NCI-H1092 (cell line): ENCODE measurements at regions not wholly inside any gene's neighbourhood (a gene's known extent, or its start where the extent isn't known, plus 50 kb on each side); places are given as distances from the start of the nearest gene placed in this dataset.

Experiments
- DNase-seq: peaks from one replicate; lab custom pipeline; 2025; lab: John Stamatoyannopoulos, UW

DNA sequence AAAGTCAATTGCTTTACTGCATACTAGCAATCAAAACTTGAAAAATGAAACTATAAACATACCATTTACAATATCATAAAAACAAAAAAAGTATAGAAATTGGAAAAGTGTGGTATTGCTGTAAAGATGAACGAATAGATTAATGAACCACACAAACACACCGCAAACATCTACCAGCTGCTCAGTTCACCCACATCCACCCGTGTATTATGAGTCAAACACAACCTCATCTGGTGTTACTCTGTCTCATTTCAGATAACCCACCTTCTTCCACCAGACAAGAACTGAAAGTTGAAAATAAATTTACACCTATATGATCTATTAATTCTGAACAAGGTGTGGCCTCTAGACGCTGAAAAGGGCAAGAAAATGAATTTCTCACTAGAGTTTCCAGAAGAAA lies 53.3 kb downstream of the BLID start:
- DNase-seq: no peak

DNA sequence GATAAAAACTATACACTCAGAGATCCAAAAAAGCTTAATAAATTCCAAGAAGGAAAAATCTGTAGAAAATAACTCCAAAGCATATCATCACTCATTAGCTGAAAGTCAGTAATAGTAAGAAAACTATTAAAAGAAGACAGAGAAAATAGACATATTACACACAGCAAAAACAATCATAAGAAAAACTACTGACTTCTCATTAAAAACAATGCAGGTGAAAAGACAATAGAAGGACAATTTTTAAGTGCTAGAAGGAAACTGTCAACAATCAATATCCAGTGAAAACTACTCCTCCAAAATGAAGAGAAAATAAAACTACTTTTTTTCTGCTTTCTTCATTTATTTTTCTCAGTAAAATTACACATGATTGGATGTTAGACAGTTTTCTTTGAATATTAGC lies 56.5 kb downstream of the BLID start:
- DNase-seq: no peak

DNA sequence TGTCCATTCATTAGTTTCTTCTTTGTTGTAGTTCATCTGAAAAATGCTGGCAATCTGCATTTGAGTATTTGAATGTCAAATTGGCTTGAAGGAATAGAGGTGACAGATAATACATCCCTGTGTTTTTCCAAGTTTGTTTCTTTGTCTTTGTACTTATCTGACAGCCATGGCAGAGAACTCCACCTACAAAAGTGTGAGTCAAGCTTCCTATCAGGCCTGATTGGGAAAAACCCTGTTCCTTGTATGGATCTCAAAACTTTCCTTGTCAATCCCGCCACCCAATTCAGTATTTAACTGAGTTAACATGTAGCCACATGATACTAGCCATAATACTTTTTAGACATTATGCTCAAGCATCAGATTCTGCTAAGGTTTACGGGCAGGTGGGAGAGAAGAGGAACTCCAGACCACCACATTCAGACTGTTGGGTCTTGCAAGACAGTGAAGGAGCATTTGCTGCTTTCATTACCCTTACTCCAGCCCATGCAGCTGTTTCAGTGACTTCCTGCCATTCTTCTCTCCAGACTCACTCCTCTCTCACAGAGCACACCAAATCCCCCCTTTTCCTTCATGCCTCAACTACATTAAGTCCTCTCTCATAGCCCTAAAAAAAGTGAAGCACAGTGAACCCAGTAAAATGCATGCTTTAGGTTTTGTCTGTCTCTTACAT lies 65.9 kb downstream of the BLID start:
- no peak for DNase-seq

DNA sequence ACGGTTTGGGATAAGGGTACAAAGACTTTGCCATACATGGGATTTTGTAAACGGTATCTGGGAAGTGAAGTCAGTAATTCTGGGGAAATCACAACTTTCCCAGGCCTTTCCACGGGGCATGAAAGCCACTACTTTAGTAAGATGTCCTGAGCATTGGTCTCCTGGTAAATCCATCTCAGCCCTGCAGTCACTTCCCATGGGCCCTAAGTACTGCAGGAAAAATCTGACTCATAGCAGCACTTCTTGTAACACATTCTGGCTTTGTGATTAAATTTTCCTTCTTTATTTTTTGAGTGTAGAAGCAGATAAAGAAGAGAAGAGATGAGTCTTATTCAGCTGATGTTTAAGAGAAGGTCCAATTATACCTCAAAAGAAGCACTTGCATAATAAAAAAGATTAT lies 67.6 kb downstream of the BLID start:
- DNase-seq: no peak

DNA sequence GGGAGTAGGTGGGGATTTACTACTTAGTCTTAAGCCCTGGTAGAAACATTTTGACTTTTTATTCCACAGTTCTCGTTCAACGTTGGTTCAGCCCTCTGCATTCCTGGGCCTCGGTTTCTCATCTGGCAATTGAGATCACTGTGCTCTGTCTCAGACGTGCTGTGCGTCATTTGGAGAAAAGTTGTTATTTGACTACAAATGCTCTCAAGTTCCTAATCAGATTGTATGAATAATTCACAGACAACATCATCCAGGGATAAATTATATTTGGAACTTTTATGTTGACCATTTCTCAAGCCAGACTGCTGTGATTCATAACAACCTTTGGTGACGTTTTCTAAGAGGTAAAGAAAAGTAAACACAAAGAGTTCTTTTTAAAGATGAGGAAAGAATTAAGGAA lies 69.2 kb downstream of the BLID start:
- no peak for DNase-seq

DNA sequence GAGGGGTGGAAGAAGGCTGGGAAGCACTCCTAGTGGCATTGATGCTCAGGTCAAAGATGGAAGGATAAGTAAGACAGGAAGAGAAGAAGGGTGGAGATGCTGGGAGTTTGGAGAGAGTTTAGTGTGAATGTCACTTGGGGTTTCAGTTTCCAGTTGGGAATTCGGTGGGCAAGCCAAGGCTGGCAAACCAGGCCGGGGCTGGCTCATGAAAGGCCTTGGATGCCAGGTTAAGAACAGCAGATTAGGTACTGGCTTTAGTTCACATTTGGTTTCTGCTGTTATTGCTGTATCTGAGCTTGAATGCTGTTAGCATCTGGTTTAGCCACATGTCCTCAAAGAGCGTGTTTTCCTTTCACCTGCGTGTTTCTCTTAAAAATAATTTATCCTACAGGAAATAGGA lies 69.6 kb downstream of the BLID start:
- no peak for DNase-seq

DNA sequence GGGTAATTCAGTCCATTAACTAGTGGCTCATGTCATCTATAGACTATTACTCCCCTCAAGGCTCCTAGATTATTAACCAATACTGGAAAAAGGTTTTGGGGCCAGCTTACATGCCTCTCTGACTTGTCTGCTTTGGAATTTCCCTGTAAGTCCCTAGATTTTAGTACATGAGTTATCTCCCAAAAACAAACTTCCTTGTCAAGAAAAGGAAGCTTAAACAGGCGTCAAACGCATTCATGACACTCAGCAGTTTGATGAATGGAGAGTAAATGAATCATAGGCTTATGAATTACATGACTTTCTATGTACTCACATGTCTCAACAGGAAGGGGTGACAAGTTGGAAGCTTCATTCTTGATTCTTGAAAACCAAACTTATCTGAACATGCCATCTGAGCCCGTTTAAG lies 70.8 kb downstream of the BLID start:
- no peak for DNase-seq

DNA sequence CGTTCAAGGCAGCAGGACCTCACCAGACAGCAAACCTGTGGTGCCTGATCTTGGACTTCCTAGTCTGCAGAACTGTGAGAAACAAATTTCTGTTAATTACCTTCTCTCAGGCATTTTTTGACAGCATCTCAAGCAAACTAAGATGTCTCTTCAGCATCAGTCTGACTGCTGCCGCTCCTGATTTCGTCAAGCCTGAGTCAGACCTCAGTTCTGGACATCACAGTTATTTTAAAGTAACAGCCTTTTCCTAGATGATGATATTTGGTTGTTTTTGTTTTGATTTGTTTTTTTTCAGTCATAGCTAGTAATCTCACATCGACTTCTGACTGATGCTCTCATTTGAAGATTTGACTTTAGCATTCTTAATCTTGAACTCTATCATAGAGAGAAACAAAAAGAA lies 71.9 kb downstream of the BLID start:
- no peak for DNase-seq

DNA sequence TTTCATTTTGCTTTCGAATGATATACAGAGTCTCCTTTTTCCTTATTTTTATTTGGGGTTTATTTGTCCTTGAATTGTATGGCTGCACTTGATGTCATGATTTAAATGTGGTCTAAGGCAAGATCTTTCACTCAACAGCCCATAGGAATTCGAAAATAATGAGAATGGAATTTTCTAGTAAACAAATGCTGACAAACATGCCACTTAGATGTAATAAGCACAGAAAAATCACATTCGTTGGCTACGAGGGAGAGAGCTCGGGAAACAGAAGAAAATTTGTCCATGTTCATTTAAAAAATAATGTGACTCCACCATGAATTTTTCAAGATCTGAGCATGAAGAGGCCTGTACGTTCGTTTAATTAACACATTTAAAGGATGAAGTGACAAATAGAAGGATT lies 73.0 kb downstream of the BLID start:
- no peak for DNase-seq

DNA sequence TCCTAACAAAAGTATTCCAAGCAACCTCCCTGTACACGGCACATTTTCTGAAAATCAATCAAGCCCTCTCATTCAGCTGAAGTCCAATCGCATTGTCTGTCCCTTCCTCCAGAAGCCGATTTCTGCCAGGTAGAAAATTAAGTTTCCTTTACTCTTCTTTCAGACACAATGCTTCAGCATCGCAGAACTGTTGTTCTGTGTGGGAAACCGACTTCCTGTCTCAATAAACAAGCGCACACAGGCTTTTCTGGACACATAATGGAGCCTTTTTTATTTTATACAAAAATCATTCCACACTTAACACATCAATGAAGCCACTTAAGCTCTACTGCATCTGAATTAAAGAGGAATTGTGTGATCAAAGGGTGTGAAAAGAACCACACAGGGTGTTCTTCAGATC lies 75.6 kb downstream of the BLID start:
- DNase-seq: no peak

DNA sequence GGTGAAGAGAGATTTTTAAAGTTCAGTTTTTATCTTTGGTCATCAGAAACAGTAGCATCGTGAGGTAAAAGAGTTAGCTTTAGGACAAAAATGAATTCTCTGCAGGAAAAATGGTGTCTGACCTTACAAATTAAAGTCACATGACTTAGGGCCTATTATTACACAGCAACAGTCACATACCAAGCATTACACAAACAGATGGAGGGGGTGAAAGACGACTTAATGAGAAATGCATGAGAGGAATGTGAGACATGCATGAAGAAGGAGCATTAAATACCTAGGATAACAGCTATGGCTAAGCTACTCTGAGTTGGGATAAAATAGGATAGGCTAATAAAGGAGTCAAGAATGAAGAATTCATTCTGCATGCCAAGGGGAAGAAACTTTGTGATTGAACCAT lies 77.5 kb downstream of the BLID start:
- no peak for DNase-seq

DNA sequence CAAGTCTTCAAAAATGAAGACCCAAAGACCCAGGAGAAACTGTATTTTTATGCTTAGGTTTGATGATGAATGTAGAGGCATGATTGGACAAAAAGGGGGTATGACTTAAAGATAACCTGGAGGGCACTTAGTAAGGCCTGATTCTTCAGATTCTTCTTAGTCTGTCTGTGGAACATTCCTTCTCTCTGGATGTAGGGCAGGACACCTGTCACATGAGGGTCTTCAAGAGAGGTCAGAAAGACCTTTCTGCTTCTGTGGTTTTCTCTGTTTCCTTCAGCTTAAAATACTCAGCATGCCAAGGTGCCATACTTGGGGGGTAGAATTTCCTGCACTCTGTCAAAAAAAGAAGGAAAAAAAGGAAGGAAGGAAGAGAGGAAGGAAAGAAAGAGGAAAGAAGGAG lies 78.1 kb downstream of the BLID start:
- DNase-seq: no peak

DNA sequence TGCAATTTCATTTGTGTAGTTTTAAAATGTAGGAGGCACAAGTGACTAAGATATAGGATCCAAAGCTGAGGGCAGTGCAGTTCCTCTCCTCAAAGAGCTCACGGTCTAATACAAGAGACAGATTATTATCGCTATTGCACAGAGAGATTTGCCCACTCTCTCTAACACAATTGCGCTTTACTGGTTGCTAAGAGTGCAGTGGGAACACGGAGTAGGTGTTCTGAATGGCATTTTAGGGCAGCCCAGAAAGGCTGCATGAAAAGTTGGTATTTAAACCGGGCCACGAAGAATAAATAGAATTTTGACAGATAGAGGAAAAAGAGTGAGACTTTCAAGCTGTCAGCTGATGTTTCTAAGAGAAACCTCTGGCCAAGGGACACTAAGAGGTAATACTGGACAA lies 79.5 kb downstream of the BLID start:
- no peak for DNase-seq

DNA sequence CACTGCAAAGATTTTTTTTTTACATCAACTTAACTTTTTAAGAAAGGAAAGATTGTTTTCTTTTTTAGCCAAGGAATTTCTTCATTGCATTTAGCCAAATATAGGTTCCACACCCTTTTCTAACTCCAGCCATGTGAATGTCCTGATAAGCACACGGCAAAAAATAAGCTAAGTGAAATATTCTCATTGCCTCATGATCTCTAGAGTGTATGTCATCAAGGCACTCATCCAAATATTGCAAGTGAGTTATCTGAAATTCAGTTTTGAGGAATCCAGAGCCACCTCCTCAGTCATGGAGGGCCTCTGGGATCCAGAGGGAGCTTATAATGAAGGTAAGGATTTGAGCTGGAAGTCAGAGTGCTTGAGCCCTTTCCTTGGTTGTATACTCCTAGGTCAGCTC lies 80.0 kb downstream of the BLID start:
- no peak for DNase-seq

DNA sequence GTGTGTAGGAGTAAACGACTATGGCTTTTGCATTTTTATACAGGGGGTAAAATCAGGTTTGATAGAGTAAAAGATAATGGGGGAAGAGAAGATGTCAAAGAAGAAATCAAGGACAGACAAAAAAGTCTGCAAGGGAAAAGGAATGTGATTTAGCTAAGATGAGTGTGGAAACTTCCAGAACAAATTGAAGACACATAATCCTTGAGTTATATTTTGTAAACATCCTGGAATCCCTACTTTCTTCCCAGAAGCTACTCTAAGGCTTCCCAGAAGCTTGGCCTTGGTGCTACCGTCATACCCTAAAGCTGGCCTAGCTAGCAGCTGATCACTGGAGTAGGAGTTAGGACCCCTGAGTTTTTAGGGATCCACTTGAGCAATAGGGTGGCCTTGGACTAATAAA lies 82.4 kb downstream of the BLID start:
- no peak for DNase-seq

DNA sequence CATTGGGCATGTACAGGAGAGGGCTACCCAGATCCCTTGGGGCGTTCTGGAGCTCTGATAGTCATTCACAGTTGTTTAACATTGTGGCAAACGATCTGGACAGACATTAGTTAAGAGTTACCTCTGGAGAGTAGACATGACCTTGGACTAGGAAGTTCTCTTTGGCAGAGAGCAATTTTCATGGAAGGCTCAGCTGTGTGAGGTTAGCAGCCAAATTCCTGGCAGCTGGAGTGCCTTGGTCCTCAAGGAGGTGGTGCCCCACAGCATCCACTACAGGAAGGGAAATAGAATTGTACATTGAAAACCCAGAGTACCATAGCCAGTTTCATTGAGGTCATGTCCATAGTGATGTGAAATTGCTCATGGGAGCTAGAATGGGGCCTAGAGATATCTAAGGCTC lies 82.8 kb downstream of the BLID start:
- DNase-seq: no peak

DNA sequence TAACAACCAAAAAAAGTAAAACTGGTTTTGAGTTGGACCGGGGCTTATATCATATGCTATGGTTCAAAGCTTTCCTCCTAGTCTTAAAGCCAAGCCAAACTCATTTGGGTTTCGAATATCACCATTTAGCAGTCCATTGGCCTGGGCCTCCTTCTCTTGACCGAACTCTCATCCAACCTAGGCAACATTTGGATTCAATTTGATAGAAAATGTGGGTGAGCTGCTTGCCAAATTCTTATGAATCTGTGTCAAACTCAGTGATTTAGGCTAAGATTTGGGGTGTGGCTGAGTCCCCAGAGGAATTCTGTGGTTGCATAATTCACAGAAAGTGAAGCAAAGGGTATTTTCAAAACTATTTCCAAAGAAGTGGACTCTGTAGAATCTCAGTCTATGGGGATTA lies 83.7 kb downstream of the BLID start:
- DNase-seq: no peak

DNA sequence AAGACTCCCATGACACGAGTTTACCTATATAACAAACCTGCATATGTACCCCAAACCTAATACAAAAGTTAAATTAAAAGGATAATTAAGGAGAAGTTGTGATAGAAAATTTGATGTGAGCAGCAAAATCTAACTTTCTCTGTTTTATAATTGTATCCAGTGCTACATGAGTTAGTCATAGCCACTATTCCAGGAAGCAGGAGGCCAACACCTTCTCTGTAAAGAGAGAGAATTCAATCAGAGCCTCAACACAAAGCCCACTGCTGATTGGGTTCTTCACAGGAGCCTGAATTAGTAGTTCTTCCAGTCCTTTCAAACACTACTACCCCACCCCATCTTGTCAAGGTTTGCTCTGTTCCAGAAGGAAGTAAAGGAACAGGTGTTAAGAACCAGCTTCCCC lies 84.2 kb downstream of the BLID start:
- DNase-seq: no peak

DNA sequence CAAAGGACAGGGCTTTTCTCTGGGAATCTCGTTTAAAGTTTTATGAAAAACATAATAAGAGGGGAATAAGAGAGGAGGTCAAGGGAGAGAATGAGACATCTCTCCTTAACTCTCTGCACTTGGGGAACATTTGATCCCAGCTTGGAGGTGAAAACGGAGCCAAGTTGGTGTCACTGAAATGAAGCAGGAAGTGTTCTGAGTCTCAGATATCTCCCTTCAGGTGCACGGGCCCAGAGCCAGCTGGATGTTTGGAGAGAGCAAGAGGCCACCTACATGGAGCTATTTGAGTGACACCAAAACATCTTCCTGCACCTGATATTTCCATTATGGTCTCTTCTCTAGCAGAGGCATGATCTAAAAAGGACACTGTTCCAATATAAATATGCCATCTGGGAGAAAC lies 85.7 kb downstream of the BLID start:
- DNase-seq: no peak

DNA sequence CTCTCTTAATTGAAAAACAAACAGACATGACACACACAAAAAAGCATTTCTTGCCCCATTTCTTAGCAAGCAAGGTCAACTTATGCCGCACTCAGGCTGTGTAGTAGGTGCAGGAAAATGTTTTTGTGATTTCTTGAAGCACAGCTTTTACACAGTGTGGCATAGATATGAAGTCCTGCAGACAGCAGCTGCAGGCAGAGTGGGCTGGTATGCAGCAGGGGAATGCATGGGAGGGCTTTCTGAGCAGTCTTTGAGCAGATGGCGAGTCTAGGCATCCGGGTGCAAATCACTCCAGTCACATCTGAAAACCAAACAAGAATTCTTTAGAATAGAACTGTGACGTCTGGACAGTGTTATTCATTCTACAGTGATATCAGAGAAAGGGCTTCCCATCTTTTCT lies 87.5 kb downstream of the BLID start:
- no peak for DNase-seq

DNA sequence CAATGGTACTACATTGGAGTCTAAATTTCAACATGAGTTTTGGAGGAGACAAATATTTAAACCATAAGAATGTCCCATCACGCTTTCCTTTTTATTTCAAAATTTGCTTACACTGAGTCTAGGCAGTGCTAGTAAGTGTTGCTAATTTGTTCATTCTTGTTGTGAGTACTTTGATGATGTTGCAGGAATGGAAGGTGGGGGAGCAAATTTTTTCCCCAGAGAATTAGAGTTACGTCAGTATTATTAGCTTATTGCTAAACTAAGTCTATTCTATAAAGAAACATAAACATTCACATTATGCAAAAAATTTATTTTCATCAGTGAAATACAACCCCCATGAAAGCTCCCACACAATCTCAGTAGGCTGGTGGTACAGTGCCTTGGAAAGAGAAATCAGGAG lies 88.0 kb downstream of the BLID start:
- DNase-seq: no peak

DNA sequence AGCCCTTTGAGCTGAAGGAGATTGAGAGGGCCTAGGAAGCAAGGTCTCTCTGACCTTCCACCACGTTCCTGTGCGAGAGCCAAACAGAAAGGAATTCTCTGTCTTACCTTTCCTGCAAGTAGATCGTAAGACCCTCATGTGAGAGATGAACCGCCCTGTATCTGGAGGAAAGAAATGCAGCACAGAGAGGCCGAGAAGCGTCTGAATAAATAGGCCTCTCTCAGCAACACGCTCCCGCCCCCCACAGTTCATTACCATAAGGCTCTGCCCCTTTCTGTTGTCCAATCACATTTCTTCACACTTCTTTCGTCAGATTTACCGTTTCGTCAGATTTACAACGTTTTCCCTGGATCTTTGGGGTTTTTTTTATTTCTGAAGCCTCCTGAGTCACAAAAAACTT lies 90.3 kb downstream of the BLID start:
- no peak for DNase-seq

DNA sequence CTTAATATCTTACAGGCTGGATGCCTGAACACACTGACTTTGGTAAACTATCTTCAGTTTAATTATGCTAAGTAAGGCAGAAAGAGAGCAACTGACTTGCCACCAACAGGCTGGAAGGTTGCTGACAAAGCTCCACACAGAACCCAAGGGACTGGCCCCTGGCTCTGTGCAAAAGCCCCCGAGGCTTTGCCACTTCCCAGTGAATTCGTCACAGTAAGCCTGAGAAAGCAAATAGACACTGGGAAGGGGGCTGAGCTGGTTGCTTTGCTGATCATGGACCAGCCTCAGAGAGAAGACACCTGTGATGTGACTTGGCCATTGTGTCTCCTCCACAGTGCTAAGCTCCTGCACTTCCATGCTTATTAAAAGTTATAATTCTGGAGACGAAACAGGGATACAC lies 91.7 kb downstream of the BLID start:
- DNase-seq: no peak

DNA sequence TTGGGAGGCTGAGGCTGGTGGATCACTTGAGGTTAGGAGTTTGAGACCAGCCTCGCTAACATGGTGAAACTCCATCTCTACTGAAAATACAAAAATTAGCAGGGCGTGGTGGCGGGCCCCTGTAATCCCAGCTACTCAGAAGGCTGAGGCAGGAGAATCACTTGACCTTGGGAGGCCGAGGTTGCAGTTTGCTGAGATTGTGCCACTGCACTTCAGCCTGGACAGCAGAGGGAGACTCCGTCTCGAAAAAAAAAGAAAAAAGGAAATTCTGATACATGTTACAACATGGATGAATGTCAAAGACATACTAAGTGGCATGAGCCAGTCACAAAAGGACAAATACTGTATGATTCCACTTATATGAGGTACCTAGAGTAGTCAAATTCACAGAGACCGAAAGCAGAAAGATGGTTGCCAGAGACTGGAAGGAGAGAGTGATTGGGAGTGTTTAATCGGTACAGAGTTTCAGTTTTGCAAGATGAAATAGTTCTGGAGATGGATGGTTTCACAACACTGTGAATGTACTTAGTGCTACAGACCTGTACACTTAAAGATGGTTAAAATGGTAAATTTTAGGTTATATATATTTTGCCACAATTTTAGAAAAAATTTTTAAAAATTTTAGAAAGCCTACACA lies 92.3 kb downstream of the BLID start:
- DNase-seq: no peak
